Spleen (tissue), 7 donors: ENCODE measurements at regions not wholly inside any gene's neighbourhood (a gene's known extent, or its start where the extent isn't known, plus 50 kb on each side); places are given as distances from the start of the nearest gene placed in this dataset.

Experiments used
- CTCF ChIP-seq, 11 experiments: fragments of 200-600 bp in 7 of 11; fragments of 450-650 bp in 4 of 11; sonication (generic) in 4 of 11; IDR thresholded peaks in 8 of 11; conservative IDR thresholded peaks in 3 of 11; 1 replicate in 7 of 11; 2 replicates in 4 of 11; pipeline versions ENCODE4 v1.4.0 to v1.8.0; 2016 to 2021; ENCODE audit warnings: antibody characterized with exemption in 11 of 11, inconsistent platforms in 4 of 11, mild to moderate bottlenecking in 1 of 11
- POLR2A ChIP-seq, 3 donors: fragments of 450-650 bp; IDR thresholded peaks; one replicate each; pipeline ENCODE4 v1.5.1; 2017; ENCODE audit warnings: antibody characterized with exemption in 3 of 3, mild to moderate bottlenecking in 1 of 3
- POLR2AphosphoS5 ChIP-seq, 3 donors: sonication (generic); formaldehyde crosslinking; IDR thresholded peaks; one replicate each; pipeline ENCODE4 v1.5.1; 2017; ENCODE audit warnings: antibody characterized with exemption in 3 of 3
- donor health status: DM: no; HTN: no; CAD: no; lungs with moderate emphysema.
- donor health status: DM: no; HTN: no; CAD: no.
- donor health status: DM: no; HTN: no; CAD: no.

DNA sequence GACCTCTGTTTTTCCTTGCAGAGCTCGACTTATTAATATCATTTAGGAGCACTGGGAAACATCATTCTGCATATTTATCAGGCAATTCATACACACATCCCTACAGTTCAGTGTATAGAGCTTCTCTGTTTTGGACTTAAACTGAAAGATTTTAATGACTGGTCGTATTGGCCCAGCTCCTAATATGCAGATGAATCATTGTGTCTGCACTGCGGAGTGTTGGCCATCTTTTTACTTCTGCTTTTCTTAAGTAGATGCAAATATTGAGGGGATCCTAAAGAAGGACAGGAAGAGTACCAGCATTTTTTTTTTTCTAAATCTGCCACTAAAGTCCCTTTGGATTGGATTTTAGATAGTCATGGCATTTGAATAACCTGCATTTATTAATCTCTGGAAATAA lies 154.8 kb downstream of the BACH1 start:
- TF ChIP-seq POLR2A (IDR thresholded peaks at IDR 0.05), result no peak
- TF ChIP-seq CTCF (IDR thresholded peaks at IDR 0.05 in 8 of 11, conservative IDR thresholded peaks at IDR 0.05 in 3 of 11), result no peak
- no peak for TF ChIP-seq POLR2AphosphoS5 (IDR thresholded peaks at IDR 0.05)
